Tongue (tissue), 1 donor: ENCODE measurements at regions not wholly inside any gene's neighbourhood (a gene's known extent, or its start where the extent isn't known, plus 50 kb on each side); places are given as distances from the start of the nearest gene placed in this dataset. TPM values are rescaled to one million over a fixed set of nuclear protein-coding genes. Genes with fewer than 3 reads are reported as not detected.

ENCODE experiments used
- small RNA-seq: library from RNA; depleted of rRNA; stranded (forward); fragments of <200 nt; gene quantifications from one replicate; pipeline ENCODE3, GENCODE V24; 2014; ENCODE audit warnings: low replicate concordance

Small RNA genes lying in the stretch of these regions (small RNA-seq; reads per million reads assigned to genes)
- not detected for gene MIR7702
- gene RNY4P18: not detected
